Keratinocyte (primary cell): ENCODE measurements at regions not wholly inside any gene's neighbourhood (a gene's known extent, or its start where the extent isn't known, plus 50 kb on each side); places are given as distances from the start of the nearest gene placed in this dataset.

ENCODE experiments used
- EZH2 ChIP-seq: IDR thresholded peaks from one replicate; pipeline ENCODE4 v1.6.1; 2012; ENCODE audit warnings: inconsistent platforms, mild to moderate bottlenecking, low read length, moderate library complexity
- TF ChIP-seq, protein P1 (sequence below), 3 experiments: IDR thresholded peaks in 1 of 3; conservative IDR thresholded peaks in 1 of 3; optimal IDR thresholded peaks in 1 of 3; 2 replicates in 2 of 3; 3 replicates in 1 of 3; pipeline versions ENCODE3 to v1.5.1; 2011; ENCODE audit warnings: low read length in 3 of 3, mild to moderate bottlenecking in 3 of 3, moderate library complexity in 2 of 3, control low read depth in 1 of 3, inconsistent platforms in 1 of 3; ENCODE audit not compliant: insufficient read depth in 2 of 3; ENCODE audit errors: extremely low read depth in 1 of 3

DNA sequence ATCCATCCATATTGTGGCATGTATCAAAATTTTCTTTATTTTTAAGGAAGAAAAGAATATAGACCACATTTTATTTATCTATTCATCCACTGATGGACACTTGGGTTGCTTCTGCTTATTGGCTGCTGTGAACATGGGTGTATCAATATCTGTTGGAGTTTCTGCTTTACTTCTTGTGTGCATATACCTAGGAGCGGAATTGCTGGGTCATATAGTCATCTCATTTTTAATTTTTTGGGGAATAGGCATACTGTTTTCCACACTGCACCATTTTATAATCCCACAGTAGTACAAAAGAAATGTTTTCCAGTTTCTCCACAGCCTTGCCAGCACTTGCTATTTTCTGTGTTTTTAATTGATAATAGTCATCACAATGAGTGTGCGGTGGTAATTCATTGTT lies 197.2 kb downstream of the ACKR3 start:
- TF ChIP-seq EZH2 = no peak
- TF ChIP-seq, protein P1, sequence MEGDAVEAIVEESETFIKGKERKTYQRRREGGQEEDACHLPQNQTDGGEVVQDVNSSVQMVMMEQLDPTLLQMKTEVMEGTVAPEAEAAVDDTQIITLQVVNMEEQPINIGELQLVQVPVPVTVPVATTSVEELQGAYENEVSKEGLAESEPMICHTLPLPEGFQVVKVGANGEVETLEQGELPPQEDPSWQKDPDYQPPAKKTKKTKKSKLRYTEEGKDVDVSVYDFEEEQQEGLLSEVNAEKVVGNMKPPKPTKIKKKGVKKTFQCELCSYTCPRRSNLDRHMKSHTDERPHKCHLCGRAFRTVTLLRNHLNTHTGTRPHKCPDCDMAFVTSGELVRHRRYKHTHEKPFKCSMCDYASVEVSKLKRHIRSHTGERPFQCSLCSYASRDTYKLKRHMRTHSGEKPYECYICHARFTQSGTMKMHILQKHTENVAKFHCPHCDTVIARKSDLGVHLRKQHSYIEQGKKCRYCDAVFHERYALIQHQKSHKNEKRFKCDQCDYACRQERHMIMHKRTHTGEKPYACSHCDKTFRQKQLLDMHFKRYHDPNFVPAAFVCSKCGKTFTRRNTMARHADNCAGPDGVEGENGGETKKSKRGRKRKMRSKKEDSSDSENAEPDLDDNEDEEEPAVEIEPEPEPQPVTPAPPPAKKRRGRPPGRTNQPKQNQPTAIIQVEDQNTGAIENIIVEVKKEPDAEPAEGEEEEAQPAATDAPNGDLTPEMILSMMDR (optimal IDR thresholded peaks at IDR 0.05 in 1 of 3, IDR thresholded peaks at IDR 0.05 in 1 of 3, conservative IDR thresholded peaks at IDR 0.05 in 1 of 3; ENCODE audit: extremely low read depth in 1 of 3, insufficient read depth in 2 of 3, low read length in 3 of 3) = no peak
